ENCODE measurements at regions not wholly inside any gene's neighbourhood (a gene's known extent, or its start where the extent isn't known, plus 50 kb on each side); places are given as distances from the start of the nearest gene placed in this dataset.

DNA sequence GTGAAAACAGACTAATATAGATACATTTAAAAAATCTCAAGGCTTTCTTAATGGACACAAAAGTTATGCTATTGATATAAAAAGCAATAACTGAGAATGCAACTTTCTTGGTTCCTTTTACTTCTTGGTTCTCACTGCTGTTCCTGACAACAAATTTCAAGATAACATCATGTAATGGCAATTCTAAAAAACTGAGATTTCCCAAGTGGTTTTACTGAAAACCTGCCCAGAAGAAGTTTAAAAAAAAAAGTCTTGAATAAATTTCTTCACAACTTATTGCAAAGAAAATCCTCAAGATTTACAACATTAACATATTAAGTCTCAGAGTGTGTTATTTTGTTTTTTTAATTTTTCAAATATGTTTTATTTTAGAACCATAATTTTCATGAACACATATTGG is 302.8 kb upstream of the COX7C start:
- no peak for TF ChIP-seq FOXP2 (optimal IDR thresholded peaks at IDR 0.05; ENCODE audit: control extremely low read depth, extremely low read length, insufficient read depth)
- no peak for TF ChIP-seq EZH2 (IDR thresholded peaks at IDR 0.05)
- TF ChIP-seq POLR2AphosphoS5 (IDR thresholded peaks at IDR 0.05; ENCODE audit: borderline replicate concordance, low read depth, low read length) = no peak
- Histone ChIP-seq H3K9me3 (ENCODE audit: low read depth, low read length) (no peaks in the 10 kb centered on the region), H3K4me3 (no peak overlapping the region), H3K27ac (no peak overlapping the region), H3K36me3 (ENCODE audit: insufficient read depth, low read length) (no peaks in the 10 kb centered on the region), H3K9ac (ENCODE audit: insufficient read length) (no peak overlapping the region)
- no peak for DNase-seq (ENCODE audit: low read depth, low spot score)

DNA sequence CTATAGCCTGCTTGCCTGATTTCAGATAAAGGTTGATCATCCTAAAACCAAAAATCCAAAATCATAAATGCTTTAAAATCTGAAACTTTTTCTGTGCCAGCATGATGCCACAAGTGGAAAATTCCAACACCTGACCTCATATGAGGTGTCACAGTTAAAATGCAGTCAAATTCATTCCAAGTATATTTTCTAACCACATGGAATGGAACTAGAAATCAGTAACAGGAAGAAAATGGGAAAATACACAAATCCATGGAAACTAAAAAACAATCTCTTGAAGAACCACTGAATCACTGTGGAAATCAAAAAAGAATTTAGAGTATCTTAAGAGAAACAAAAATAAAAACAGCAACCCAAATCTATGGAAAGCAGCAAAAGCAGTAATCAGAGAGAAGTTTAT is 297.5 kb upstream of the COX7C start:
- no peak overlapping the region for H3K4me3 ChIP-seq
- H3K9me3 ChIP-seq (ENCODE audit: low read depth, low read length) = no peaks in the 10 kb centered on the region
- no peak for DNase-seq (ENCODE audit: low read depth, low spot score)
- no peak overlapping the region for H3K9ac ChIP-seq (ENCODE audit: insufficient read length)
- H3K27ac ChIP-seq = no peak overlapping the region
- H3K36me3 ChIP-seq (ENCODE audit: insufficient read depth, low read length) = no peaks in the 10 kb centered on the region
- TF ChIP-seq POLR2AphosphoS5 (IDR thresholded peaks at IDR 0.05; ENCODE audit: borderline replicate concordance, low read depth, low read length) (no peak), FOXP2 (optimal IDR thresholded peaks at IDR 0.05; ENCODE audit: control extremely low read depth, extremely low read length, insufficient read depth) (no peak), EZH2 (IDR thresholded peaks at IDR 0.05) (no peak)

DNA sequence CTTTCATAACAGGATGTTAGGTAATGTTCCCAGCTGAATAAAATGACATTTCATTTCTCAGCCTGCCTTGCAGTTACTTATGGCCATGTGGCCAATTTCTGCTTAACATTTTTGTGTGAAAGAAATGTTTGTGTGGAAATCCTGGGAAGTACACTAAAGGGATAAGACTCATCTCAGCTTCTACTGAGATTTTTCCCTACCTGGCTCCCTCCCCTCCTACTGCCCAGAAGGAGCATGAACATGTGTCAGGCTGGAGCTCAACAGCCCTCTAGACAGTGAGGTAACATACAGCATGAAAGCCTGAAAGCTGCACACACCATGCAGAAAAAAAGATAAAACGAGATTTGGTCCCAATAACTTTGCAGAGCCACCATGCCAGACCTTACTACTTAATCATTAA is 288.4 kb upstream of the COX7C start:
- Histone ChIP-seq H3K9me3 (ENCODE audit: low read depth, low read length) (no peaks in the 10 kb centered on the region), H3K27ac (no peak overlapping the region), H3K9ac (ENCODE audit: insufficient read length) (no peak overlapping the region), H3K4me3 (no peak overlapping the region), H3K36me3 (ENCODE audit: insufficient read depth, low read length) (no peaks in the 10 kb centered on the region)
- TF ChIP-seq FOXP2 (optimal IDR thresholded peaks at IDR 0.05; ENCODE audit: control extremely low read depth, extremely low read length, insufficient read depth) (no peak), POLR2AphosphoS5 (IDR thresholded peaks at IDR 0.05; ENCODE audit: borderline replicate concordance, low read depth, low read length) (no peak), EZH2 (IDR thresholded peaks at IDR 0.05) (no peak)
- DNase-seq (ENCODE audit: low read depth, low spot score) = no peak

DNA sequence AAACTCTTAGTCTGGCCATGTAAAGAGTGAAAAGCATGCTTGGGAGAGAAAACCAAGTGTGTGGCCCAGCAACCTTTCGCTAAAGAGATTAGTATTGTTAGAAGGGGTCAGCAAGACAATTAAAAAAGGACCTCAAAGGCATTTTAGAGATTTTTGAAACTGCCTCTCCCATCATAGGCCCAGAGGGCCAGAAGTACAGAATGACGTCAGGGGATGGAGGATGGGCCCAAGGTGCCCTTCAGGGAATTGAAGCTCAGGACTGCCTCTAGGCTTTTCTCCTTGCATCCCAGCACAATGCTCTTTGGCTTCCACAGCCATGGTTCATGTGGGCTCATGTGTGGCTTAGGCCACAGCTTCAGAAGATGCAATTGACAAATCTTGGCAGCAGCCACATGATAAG is 287.0 kb upstream of the COX7C start:
- H3K4me3 ChIP-seq = no peak overlapping the region
- TF ChIP-seq EZH2 (IDR thresholded peaks at IDR 0.05) (no peak), FOXP2 (optimal IDR thresholded peaks at IDR 0.05; ENCODE audit: control extremely low read depth, extremely low read length, insufficient read depth) (no peak), POLR2AphosphoS5 (IDR thresholded peaks at IDR 0.05; ENCODE audit: borderline replicate concordance, low read depth, low read length) (no peak)
- no peaks in the 10 kb centered on the region for H3K9me3 ChIP-seq (ENCODE audit: low read depth, low read length)
- H3K36me3 ChIP-seq (ENCODE audit: insufficient read depth, low read length) = no peaks in the 10 kb centered on the region
- no peak overlapping the region for H3K9ac ChIP-seq (ENCODE audit: insufficient read length)
- DNase-seq (ENCODE audit: low read depth, low spot score) = no peak
- H3K27ac ChIP-seq = no peak overlapping the region

DNA sequence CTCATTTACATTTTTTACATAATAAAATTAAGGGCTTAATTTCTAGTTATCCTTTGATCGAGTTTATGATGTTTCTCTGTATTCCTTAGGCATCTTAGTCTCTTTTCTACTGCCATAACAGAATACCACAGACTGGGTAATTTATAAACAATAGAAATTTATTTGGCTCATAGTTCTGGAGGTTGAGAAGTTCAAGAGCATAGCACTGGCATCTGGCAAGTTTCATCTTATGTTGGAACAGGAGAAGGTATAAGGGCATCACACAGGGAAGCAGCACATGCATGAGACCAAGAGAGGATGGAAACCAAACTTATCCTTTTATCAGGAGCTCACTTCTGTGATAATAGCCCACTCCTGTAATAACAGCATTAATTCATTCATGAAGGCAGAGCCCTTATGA is 284.9 kb upstream of the COX7C start:
- H3K36me3 ChIP-seq (ENCODE audit: insufficient read depth, low read length) = no peaks in the 10 kb centered on the region
- no peak for DNase-seq (ENCODE audit: low read depth, low spot score)
- no peak overlapping the region for H3K27ac ChIP-seq
- no peak overlapping the region for H3K9ac ChIP-seq (ENCODE audit: insufficient read length)
- no peak for TF ChIP-seq FOXP2 (optimal IDR thresholded peaks at IDR 0.05; ENCODE audit: control extremely low read depth, extremely low read length, insufficient read depth)
- no peak for TF ChIP-seq POLR2AphosphoS5 (IDR thresholded peaks at IDR 0.05; ENCODE audit: borderline replicate concordance, low read depth, low read length)
- no peak for TF ChIP-seq EZH2 (IDR thresholded peaks at IDR 0.05)
- H3K4me3 ChIP-seq = no peak overlapping the region
- no peaks in the 10 kb centered on the region for H3K9me3 ChIP-seq (ENCODE audit: low read depth, low read length)

DNA sequence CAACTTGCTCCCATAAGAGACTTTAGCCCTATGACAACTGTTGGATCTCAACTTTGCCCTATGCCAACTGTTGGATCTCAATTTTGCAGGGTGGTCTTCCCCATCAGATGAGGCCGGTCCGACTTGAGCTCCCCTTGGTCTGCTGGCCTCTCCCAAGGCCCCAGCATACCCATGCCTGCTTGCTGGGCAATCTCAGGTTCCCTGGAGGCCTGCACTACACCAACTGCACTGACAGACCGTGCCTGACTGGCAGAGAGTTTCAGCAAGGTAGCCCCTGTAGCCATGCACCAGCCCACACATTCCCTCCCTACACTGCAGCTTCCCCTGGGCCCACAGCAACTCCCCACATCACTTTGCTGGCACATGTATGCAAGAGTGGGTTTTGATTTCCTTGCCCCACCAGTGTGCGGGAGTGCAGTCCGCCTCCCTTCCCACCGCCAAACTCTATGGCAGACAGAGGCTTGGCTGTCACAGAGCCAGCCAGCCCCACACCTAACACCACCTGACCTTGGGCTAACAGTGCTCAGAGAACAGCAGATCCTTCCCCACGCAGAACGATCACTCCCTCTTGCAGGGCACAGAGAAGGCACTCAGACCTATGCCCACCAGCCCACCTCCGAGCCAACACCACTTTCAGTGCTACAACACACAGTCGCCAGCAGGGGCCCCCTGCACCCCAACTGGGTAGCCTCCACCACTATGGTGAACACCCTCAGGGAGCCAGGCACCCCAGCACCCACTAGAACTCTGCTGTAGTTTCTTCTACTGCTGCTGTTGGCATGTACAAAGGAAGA is 279.9 kb upstream of the COX7C start:
- DNase-seq (ENCODE audit: low read depth, low spot score) = no peak

DNA sequence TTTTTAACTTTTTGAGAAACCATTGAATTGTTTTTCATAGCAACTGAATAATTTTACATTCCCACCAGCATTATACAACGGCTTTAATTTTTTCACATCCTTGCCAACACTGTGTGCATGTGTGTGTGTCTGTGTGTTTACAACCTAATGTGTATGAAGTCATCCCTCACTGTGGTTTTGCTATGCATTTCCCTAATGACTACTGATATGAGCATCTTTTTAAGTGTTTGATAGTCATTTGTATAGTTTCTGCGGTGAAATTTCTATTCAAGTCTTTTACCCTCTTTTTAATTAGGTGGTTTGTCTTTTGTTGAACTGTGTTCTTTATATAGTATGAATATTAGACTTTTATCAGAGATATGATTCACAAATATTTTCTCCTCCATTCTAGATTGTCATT is 263.1 kb upstream of the COX7C start:
- no peak for TF ChIP-seq FOXP2 (optimal IDR thresholded peaks at IDR 0.05; ENCODE audit: control extremely low read depth, extremely low read length, insufficient read depth)
- TF ChIP-seq POLR2AphosphoS5 (IDR thresholded peaks at IDR 0.05; ENCODE audit: borderline replicate concordance, low read depth, low read length) = no peak
- no peak for TF ChIP-seq EZH2 (IDR thresholded peaks at IDR 0.05)
- DNase-seq (ENCODE audit: low read depth, low spot score) = no peak
- Histone ChIP-seq H3K9ac (ENCODE audit: insufficient read length) (no peak overlapping the region), H3K9me3 (ENCODE audit: low read depth, low read length) (no peaks in the 10 kb centered on the region), H3K27ac (no peak overlapping the region), H3K36me3 (ENCODE audit: insufficient read depth, low read length) (no peaks in the 10 kb centered on the region), H3K4me3 (no peak overlapping the region)

More for the DNA sequence above, 279.9 kb upstream of the COX7C start:
- Histone ChIP-seq H3K9me3 (ENCODE audit: low read depth, low read length) (no peaks in the 10 kb centered on the region), H3K36me3 (ENCODE audit: insufficient read depth, low read length) (no peaks in the 10 kb centered on the region), H3K4me3 (no peak overlapping the region), H3K9ac (ENCODE audit: insufficient read length) (no peak overlapping the region), H3K27ac (no peak overlapping the region)
- no peak for TF ChIP-seq FOXP2 (optimal IDR thresholded peaks at IDR 0.05; ENCODE audit: control extremely low read depth, extremely low read length, insufficient read depth)
- no peak for TF ChIP-seq POLR2AphosphoS5 (IDR thresholded peaks at IDR 0.05; ENCODE audit: borderline replicate concordance, low read depth, low read length)
- no peak for TF ChIP-seq EZH2 (IDR thresholded peaks at IDR 0.05)

DNA sequence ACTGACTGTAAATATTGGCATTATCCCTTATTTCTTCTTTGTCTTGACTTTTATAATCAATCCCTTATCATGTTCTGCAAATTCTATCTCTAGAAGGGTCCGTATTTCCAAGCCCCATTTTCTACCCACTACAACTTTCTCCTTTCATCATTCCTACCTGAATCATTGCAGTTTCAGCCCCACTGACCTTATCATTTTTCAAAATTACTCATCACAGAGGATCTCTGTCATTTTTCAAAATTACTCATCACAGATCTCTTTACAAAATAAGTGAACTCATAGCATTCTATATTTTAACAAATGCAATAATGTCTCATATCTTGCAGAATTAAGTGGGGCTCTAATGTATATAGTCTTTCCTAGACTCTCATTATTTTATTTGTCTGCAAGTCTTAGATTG is 256.9 kb upstream of the COX7C start:
- Histone ChIP-seq H3K36me3 (ENCODE audit: insufficient read depth, low read length) (no peaks in the 10 kb centered on the region), H3K4me3 (no peak overlapping the region), H3K27ac (no peak overlapping the region), H3K9me3 (ENCODE audit: low read depth, low read length) (no peaks in the 10 kb centered on the region), H3K9ac (ENCODE audit: insufficient read length) (no peak overlapping the region)
- TF ChIP-seq EZH2 (IDR thresholded peaks at IDR 0.05) = no peak
- no peak for TF ChIP-seq FOXP2 (optimal IDR thresholded peaks at IDR 0.05; ENCODE audit: control extremely low read depth, extremely low read length, insufficient read depth)
- no peak for DNase-seq (ENCODE audit: low read depth, low spot score)

DNA sequence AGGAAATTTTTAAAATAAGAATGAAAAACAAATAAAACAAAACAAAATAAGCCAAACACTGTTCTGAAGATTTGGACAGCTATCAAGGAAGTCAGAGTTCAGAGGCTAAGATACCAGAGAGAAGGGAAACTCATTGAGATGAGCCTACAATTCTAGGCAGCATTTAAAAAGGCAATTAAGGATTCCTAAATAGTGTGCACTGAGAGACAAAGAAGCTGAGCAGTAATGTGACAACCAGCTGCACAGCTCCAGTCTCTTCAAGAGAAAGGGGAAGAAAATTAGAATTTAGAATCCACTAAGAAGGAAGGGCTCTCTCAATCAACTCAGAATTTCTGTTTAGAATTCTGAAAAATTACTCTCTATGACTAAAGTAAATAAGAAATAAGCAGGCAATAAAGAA is 246.7 kb upstream of the COX7C start:
- no peak overlapping the region for H3K9ac ChIP-seq (ENCODE audit: insufficient read length)
- no peak for DNase-seq (ENCODE audit: low read depth, low spot score)
- no peak overlapping the region for H3K4me3 ChIP-seq
- TF ChIP-seq POLR2AphosphoS5 (IDR thresholded peaks at IDR 0.05; ENCODE audit: borderline replicate concordance, low read depth, low read length) (no peak), FOXP2 (optimal IDR thresholded peaks at IDR 0.05; ENCODE audit: control extremely low read depth, extremely low read length, insufficient read depth) (no peak), EZH2 (IDR thresholded peaks at IDR 0.05) (no peak)
- H3K27ac ChIP-seq = no peak overlapping the region
- H3K36me3 ChIP-seq (ENCODE audit: insufficient read depth, low read length) = no peaks in the 10 kb centered on the region
- no peaks in the 10 kb centered on the region; the same call in 1 of the 2 replicates for H3K9me3 ChIP-seq (ENCODE audit: low read depth, low read length)
